HG03521 (cell line): ENCODE measurements at regions not wholly inside any gene's neighbourhood (a gene's known extent, or its start where the extent isn't known, plus 50 kb on each side); places are given as distances from the start of the nearest gene placed in this dataset.

Source experiments
- ATAC-seq: cut with Tn5 transposase; IDR thresholded peaks from one replicate; pipeline ENCODE4 v1.9.1; 2021; ENCODE audit warnings: mild to moderate bottlenecking, moderate library complexity; ENCODE audit not compliant: unreplicated experiment

DNA sequence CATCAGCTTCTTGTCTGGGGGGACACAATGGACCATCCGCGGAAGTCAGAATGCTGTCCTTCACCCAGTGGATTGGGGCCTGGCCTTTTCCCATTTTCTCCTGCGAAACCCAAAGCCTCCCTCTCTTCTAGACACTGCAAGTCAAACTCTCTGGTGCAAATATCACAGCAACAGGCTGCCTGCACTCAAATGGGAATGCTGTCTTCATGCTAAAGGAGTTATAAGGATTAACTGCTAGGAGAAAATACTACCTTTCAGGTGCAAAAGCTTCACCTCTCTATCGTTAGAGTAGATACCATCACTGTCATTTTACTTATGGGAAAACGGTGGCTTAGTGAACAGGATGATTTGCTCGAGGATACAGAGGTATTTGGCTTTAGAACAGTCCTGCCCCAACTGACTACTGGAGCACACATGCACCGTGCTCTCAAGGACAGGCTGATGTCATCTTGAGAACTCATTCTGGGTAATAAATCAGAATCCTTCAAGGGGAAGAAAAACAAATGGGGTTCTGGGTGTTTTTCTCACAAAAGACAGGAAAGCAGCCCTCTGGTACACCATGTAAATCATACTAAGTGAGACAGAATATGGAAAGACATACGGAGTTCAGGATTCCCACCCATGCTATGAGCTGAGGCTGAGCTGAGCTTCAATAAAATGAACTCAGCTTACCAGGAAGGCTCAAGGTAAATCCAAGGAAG lies 100.9 kb downstream of the SAMD9 start:
- no peak for ATAC-seq

DNA sequence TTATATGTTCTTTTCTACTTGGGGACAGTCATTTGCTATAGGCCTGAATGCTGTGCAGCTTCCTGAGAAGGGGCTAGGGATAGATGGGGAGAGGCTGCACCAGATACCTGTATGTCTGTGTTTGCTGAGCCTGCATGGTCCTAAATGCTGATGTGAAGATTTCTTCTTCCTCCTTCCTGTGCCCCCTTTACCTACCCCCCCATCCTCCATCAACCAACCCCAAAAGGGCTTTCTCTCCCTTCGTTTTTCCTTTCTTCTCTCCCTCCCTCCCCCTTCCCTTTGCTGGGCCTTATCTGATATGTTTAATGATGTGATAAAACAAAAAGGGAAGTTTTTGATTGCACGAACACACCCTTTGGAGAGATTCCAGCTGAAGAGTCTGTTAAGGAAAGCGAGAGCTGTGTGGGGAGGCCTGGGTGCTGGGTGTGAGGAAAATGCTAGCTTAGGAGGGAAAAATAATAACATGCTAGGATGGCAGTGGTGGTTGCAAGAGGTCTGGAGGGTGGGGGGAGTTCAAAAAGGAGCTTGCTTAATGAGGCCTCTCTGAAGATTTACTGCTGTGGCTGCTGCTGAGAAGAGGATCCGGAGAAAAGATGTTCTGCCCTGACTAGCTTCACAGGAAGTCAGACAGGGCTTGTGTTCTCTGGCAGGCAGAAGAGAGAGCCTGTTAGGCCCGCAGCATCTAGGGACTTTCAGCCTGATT lies 101.8 kb downstream of the SAMD9 start:
- ATAC-seq = no peak

DNA sequence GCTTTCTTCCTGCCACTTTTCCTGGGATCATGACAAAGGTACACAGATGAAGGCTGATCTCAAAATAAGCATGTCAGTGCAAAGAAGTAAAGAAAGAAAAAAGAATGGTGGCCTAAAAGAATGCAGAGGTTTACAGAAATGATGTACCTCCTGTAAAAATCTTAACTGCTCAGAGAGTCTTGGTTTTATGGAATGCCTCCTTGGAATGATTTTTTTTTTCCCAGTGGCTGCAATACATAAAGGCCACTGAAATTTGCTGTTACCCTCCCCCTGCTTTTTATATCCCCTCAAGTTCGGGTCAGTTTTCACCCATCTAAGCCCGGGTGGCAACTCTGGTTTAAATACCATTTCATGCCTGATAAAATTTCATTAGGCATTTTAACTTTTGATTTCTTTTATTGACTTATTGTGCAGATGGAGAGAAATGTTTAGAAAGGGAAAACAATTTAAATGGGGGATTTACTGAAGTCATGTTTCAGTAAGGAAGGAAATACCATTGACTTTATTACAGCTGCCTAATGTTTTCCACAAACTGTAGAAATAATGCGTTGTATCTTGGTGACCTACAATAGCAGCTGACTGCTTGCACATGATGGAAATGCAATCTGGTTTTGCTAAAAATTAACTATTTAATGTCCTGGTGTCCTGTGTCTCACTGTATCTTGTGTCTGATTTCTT lies 102.5 kb downstream of the SAMD9 start:
- ATAC-seq = no peak

DNA sequence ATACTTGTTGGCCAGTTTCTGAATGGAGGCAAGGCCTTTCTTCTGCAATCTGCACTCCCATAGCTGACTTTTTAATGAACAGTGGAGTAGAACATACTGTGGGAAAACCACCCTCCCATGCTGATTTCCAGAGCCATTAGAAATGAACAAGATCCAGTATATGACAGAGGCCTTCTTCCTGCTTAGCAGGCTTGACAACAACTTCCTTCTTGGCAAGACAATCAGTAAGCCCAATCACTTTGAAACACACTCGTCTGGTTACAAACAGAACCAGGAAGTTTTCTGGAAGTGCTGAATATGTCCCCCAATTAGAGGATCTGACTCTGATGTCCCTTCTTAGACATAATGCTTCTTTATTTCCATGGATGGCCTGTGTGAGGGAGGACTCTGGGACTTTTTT lies 103.4 kb downstream of the SAMD9 start:
- ATAC-seq = no peak

DNA sequence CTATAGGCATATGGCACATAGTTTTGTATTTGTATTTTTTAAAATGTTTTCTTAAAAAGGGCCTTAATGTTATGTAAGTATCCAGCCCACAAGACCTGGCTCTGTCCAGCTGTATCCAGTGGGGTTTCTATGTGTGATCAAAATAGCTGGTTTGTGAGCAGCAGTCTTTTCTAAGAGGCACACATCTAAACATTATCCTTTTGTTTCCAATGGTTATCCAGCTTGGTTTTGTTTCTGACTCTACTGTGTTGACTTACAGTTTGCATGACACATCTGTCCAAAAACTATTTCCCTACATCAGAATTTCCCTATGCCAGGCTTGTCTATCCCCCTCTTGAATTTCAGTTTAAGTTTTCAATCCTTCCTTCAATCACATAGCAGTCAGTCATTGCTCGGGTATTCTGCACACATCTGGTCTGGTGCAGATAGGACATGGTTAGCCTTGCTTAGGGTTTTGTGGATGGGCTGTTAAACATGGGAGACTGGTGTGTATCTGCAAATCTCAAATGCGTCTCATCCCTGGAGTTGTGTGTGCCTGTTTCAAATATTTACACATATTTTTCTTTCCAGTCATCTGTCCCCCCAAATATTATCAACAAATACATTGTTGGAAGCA lies 104.2 kb downstream of the SAMD9 start:
- no peak for ATAC-seq

DNA sequence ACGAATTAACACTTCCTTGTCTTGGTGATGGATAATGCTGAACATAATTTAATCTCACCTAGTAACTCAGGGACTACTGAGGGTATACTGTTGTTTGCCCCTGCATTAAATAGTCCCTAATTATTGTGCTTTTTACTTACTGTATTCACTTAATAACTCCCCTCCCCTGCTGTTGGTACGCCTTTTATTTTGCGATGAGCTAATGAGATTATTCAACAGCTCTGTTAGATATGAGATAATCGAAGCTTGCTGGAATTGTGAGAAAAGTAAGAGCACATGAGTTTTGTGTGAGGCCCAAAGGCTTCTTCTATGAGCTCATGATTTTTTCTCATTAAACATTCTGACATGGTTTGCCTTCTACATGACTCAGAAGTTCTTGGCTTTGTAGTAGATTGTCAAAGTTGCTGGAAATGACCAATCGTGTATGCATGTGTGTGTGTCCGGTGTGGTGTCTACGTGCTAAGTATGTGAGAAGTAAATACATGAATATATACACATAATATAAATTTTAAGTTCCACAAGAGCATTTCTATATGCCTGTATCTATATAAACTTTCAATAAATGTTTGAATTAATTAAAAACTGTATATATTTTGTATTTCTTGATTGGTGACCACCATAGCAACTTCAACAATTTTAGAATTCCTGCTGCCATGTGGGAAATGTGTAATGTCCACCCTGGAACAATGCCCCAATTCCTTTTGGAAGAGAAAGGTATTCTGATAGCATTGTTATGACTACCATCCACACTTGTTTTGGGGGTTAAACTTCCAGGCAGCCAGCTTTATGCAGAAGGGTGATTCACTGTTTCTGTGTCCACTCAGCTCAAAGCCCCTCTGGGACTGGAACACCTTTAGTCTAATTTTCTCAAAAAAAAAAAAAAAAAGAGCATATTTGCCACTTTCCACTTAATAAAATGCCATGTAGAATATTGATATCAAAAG lies 106.2 kb downstream of the SAMD9 start:
- no peak for ATAC-seq

DNA sequence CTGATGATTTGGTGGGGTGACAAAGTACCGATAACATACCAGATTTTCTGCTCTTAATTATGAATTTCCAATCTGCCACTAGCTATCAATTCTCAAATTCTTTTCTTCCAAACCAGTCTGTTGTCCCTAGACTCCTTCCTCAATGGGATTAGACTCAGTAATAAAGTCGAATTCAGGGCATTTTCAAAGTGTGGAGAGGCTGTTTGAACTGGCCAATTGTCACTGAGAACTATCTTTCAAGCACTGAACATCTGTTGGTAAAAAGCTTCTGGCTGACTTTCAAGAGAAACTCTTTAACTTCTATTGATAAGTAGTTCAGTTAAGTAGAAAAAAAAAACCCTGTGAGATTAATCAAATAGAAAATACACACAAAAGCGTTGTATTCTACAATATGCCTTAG lies 108.9 kb downstream of the SAMD9 start:
- ATAC-seq = no peak

DNA sequence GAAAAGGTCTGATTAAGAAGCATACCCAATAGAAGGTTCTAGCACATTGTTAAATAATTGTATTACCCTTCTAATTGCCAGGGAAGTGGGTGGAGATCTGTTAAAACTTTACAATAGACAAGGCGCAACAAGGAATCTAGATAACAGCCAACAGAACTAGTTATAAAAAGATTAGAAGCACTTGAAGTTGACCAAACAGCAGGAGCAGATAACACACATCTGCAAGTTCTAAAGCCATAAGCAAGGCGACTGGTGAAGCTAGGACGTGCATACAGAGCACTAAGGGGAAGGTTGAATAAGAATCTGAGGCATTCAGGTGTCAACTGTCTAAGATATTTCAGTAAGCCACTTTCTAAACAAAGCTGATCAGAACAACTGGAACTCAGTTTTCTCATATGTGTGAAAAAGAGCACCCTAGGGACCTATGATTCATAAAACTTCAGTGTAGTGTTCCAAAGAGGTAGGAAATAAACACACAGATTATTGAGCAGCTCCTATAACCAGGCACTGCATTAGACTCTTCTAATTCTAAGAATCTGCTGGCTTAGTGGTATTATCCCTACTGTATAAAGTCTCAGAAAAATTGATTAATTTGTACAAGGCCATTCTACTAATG lies 111.2 kb downstream of the SAMD9 start:
- ATAC-seq = no peak

DNA sequence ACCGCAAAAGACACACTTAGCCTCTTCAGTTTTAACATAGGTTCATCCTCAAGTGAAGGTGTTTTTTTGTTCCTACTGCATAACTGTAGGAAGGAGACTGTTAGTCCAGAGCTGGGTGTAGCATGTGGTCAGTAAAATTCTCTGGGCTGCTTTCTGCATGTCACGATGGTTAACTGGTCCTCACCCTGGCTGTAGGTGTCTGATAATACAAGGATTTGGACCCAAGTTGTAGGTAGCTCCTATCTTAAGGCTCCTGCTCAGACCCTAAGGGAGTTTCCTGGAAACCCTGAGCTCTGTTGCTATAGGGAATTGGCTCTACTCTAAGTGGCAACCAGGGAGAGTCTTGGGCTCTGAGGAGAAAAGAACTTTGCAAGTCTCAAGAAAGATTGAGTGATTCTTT lies 112.9 kb downstream of the SAMD9 start:
- no peak for ATAC-seq

DNA sequence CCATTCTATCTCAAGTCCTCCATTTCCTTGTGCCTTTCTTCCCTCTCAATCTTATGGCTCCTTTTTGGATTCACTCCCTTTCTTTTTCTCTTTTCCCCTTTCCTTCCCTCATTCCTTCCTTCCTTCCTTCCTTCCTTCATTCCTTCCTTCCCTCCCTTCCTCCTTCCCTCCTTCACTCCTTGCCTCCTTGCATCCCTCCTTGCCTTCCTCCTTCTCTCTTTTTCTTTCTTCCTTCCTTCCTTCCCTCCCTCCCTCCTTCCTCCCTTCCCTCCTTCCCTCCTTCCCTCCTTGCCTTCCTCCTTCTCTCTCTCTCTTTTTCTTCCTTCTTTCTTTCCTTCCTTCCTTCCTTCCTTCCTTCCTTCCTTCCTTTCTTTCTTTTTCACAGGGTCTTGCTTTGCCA lies 120.1 kb downstream of the SAMD9 start:
- ATAC-seq = no peak

DNA sequence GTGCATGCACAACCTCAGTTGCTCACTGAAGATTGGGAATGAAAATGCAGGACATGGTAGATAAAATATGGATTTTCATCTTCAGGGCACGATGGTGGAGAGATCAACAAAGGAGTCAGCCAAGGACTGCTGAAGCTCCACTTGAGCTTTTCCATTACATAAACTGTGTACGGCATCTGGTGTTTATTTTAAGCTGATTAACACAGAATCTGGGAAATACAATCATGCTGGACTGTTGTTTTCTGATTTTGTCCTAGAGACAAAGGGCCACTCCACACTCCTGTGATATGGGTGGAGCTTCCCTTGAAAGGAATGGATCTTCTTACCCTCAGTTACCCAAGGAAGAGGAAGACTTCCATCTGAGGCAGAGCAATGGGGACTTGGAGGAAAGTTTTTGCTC lies 120.6 kb downstream of the SAMD9 start:
- no peak for ATAC-seq

DNA sequence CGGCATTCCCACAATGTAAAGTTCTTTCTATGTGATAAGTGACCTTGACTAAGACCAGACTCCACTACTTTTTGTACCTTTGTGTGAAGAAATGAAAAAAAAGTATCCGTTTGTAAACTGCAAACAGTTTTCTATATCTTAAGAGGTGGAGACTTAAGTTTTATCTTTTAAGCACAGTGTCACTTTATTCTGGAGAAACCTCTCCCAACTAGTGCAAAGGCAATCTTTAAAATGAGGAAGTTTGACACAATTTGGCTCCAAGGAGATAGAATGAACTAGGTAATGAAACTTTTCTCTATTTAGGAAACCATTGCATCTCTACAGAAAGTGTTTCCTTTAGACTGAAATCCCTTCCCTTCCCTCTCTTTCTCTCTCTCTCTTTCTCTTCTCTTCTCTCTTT lies 122.9 kb downstream of the SAMD9 start:
- ATAC-seq = no peak

DNA sequence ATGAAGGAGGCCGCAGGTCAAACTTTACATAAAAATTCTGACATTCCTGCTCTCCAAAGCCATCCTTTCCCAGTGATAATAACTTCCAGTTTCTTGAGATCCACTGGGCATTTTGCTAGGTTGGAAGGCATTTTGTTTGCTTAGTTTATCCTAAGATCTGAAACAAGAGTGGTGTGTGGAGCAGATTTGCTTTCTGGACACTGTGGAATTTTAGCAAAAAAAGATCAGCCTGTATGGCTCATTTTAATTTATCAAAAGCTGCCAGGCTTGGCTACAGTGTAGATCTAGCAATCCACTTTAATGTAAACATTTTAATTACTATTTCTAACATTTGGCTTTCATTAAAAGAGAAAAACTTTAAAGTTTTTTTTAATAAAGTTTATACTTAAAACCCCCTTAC lies 124.8 kb downstream of the SAMD9 start:
- no peak for ATAC-seq

DNA sequence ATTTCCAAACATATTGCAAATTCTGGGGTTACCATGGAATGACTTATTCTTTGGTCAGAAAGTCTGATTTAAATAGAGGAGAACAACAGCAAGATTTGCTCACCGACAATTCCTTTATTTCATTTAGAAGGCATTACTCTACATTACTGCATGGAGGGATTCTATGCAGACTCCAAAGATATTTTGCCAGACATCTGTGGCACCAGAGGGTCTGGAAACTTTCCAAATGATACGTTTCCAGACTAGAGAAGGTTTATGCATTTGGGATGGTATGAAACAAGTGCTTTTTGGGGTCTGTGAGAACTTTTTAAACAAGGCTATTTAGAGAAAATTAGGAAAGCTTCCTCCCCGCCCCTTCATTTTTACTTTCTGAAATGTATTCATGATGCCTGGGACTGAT lies 125.3 kb downstream of the SAMD9 start:
- no peak for ATAC-seq

DNA sequence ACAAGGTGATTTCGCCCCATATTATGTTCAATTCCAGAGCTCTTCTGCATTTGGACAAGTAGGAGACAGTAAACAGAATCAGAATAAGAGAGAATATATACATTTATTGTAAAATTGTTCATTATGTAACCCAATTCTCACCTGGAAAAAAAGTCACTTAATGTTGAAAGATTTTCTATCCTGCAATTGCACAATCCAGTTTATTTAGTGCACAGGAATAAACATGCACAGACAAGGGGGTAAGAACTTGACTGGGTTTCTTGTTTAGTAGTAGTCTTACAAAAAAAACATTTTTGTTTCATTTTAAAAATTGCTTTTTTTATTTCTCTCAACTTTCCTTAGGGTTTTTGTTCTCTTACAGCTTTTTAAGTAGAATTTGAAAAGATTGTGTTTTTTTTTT lies 126.6 kb downstream of the SAMD9 start:
- no peak for ATAC-seq

DNA sequence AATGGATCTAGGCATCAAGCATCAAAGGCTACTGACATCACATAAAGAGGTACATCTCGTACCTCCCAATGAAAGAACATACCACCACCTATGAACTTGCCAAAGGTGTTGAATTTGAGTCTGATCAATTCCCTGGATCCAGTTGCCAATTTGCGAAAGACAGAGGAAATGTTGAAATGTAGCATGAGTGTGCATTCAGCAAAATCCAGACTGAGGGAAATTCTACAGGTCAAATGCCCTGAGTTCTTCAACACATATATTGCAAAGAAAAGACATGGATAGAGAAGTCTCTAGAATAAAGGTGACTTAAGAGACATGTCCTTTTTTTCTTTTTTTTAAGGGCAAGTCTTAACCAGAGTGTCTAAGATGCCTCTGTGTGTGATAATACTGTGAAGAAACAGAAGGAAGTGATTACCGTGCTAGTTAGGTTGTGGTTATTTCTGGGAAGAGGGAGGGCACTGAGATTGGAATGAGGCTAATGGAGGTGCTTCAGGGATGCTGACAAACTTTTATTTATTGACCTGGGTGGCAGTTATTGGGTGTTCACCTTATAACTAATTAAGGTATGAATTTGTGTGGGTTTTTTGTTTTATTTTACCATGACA lies 128.7 kb downstream of the SAMD9 start:
- ATAC-seq = no peak

DNA sequence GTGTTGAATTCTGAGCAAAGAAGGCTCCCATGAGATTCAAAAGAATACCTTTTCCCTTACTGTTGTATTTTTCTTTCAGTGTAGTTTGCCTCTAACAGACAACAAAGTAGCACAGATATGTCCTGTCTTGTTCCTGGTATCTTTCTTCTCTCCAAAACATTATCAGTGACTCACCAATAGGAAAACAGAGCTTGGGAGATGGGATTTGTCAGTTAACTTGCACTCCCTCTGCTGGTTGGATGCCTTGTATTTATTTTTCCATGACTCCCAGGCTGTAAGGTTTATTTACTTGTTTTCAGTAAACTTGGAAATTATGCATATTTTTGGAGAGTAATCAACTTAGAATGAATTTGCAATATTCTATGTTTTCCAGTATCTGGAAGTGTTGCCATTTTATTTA lies 129.7 kb downstream of the SAMD9 start:
- ATAC-seq = no peak

DNA sequence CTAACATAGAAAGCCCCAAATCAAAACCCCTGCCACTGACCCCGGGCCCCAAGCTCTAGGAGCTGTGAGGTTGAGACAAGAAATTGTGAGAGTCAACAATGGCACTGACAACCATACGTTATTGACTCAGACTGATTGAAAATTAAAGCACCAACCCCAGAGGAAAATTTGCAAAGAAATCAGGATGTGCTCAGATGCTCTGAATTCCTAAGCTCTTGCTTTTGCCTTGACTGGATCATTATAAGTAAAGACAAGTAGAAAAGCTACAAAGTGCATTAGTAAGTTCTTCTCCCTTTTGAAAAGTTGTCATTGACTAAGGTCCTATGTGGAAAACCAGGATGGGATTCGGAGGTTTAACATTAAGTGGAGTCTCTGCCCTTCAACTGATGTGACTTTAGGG lies 130.2 kb downstream of the SAMD9 start:
- no peak for ATAC-seq

DNA sequence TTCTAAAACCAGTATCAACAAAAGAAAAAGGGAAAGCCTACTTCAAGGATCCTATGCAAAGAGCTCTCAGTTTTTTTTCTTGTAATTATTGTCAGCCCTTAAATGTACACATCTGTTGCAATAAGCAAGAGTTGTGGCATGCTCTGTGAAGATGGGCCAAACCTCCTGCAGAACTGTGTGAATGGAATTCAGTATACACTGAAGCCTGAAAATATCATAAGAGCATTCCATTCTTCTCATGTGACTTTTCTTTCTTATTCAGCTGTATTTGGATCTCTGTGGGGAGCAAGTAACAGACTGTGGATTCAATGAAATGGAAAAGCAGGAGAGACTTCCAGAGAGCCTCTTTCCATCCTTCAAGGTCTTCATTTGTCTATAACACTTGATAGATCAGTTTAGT lies 130.7 kb downstream of the SAMD9 start:
- no peak for ATAC-seq

DNA sequence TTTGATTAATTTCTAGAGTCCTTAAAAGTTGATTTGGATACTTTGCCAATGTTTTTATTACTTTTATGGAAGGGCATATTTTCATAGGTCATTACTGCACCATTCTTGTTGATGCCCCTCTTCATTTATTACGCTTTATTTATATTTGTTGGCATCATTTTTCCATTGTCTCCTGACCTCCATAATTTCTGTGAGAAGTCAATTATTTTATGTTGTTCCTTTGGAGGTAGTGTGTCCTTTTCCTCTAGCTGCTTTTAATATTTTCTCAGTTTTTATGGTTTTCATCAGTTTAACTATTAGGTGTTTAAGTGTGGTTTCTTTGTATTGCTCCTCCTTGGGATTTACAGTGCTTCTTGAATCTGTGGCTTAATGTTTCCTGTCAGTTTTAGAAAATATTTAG lies 134.9 kb downstream of the SAMD9 start:
- ATAC-seq = no peak
